ENCODE measurements at regions not wholly inside any gene's neighbourhood (a gene's known extent, or its start where the extent isn't known, plus 50 kb on each side); places are given as distances from the start of the nearest gene placed in this dataset.

DNA sequence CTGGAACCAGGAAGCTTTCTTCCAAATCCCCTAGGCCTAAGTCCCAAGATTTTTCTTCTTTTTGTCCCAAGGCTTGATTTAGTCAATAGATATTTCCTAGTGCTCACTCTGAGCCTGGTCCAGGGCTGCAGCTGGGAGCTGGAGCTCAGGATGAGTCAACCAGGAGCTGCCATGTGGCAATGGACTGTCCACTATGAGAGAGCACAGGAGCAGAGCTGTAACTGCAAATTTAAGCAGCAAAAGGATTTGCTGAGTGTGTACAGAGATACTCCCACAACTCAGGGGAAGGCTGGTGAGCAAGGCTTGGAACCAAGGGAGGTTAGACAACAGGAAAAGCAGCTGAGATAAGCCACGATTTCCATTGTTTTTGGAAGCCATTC lies 92.1 kb upstream of the CXCL12 start:
- no peak for DNase-seq (ENCODE audit: low spot score)

DNA sequence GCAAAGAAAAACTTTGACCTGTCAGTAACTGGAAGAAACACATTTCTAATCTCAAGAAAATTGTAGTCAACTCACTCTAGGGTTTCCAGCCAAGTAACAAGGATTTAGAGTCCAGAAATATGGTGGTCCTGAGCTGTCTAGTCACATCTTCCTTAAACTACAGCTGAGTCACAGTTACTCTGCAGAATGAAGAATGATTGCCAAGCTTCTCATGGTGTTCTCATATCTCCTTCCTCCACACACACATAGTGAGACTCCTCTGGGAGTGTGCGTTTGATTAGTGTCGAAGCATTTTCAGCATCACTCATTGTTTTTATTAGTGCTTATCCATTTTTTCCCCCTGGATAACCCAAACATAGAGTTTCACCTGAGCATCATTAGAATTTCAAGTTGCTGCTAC lies 93.1 kb upstream of the CXCL12 start:
- no peak for DNase-seq (ENCODE audit: low spot score)

DNA sequence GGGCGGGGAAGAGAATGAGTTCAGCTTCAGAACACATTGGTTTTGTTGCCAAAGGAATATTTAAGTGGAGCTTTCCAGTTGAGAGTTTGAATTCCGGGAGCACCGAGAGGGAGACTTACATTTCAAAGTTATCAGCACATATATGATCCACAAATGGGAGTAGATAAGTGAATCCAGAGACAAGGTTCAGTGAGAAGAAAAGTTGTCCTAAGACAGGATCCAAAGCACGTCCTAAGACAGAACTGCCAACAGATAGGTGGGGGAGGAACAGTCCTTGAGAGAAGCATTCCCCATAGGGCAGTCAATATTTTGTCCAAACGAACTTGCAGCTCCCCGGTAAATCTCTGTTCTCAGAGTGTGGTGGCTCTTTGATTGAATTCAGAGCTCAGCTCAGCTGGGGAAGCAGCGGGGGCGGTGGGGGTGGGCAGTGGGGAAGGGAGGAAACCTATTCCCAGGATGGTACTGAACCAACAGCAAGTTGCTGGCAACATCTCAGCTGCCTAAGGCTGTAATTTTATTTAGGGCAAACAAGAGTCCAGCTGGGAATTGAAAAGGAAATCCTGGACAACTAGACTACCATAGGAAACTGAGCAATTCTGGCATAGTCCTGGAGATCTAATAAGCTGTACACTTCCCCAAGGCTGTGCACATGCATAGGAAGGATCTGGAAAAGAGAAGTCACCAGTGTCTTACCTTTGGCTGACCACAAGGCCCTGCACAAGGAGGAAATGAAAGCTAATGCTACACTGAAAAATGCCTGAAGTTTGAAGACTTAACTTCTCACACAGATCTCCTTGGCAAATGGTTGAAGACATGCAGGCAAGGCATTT lies 94.2 kb upstream of the CXCL12 start:
- no peak for DNase-seq (ENCODE audit: low spot score)

DNA sequence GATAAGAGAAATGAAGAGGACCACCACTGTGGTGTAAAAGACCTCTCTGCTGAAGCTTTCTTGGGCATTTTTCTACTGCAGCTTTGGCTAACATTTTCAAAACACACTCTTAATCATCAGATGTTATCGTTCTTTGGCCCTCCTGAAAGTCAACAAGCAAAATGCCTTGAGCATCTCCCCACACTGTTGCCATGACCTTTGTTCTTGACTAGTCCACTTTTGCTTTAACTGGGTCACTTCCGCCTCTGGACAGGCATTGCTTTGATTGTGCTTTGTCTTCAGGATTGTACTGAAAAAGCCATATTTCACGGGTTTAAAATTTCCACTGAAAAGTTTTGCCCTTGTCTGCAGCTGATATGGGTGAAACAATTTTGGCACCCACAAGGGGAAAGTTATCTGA lies 107.8 kb upstream of the CXCL12 start:
- DNase-seq (ENCODE audit: low spot score) = no peak

DNA sequence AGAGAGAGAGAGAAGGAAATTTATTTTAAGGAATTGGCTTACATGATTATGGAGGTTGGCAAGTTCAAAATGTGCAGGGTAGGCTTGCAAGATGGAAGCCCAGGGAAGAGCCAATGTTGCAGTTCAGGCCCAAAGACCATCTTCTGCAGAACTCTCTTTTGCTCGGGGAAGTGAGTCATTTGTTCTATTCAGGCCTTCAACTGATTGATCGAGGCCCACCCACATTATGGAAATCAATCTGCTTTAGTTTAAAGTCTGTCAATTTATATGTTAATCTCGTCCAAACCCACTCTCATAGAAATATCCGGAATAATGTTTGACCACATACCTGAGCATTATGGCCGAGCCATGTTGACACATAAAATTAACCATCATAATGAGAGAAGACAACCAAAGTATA lies 113.3 kb upstream of the CXCL12 start:
- no peak for DNase-seq (ENCODE audit: low spot score)

DNA sequence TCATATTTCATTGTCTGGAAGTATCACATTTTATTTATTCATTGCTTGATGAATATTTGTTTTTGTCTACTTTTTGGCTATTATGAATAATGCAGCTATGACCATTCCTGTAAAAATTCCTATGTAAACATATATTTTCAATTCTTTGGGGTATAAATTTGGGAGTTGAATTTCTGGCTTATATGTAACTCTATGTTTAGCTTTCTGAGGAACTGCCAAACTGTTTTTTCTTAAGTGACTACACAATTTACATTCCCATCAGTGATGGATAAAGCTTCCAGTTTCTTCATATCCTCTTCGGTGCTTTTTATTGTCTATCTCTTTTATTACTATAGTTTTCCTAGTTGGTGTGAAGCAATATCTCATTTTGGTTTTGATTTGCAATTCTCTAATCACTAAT lies 115.6 kb upstream of the CXCL12 start:
- no peak for DNase-seq (ENCODE audit: low spot score)

DNA sequence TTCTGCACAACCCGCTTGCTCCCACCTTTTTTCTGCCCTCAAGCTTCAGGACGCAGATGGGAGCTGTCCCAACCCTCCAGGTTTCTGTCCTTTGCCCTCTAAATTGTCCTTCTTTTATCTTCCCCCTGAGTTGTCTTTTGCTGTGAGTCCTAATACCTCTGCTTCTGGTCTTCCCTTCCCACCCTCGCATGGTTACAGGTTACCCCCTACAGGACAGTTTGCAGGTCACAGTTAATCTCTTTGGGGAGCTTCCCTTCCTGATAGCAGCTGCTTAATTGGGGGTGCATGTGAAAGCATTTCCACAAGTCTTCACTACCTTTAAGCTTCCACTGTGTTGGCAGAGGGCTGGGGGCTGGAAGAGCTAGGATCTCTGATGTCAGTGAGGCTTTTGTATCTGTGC lies 121.5 kb upstream of the CXCL12 start:
- DNase-seq (ENCODE audit: low spot score) = no peak

DNA sequence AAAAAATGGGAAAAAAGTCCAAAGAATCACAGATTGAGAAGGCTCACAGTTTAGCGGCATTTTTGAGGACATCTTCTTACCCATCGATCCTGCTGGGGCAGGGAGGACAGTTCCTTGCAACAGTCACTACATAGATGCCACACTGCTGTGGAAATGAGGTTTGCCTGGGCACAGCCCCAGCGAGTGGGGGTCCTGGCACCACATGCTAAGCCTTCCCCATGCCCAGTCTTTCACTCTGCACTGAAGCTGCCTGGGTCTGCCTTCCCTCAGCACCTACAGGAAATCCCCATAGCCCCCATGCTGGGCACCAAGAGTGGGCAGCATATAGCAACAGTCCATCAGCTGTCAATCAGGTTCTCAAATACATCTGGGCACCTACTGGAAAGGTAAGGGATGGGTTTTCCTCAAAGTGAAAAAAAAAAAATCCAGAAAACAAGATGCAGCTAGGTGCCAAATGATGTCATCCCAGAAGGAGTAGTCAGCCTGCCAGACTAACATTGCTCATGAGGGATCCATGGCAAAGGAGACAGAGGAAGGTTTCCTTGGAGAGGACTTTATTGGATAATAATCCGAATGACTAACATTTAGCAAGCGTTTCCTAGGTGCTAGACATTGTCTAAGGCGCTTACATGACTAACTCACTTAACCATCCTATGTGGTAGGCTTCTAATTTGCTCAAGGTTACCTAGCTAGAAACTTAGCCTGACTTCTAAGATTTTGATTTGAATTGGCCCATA lies 125.7 kb upstream of the CXCL12 start:
- DNase-seq (ENCODE audit: low spot score) = no peak

DNA sequence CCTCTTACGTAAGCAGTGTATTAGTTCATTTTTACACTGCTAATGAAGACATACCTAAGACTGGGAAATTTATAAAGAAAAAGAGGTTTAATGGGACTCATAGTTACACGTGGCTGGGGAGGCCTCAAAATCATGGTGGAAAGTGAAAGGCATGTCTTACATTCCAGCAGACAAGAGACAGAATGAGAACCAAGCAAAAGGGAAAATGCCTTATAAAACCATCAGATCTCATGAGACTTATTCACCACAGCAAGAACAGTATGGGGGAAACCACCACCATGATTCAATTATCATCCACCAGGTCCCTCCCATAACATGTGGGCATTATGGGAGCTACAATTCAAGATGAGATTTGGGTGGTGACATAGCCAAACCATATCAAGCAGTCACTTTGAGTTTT lies 126.3 kb upstream of the CXCL12 start:
- no peak for DNase-seq (ENCODE audit: low spot score)

DNA sequence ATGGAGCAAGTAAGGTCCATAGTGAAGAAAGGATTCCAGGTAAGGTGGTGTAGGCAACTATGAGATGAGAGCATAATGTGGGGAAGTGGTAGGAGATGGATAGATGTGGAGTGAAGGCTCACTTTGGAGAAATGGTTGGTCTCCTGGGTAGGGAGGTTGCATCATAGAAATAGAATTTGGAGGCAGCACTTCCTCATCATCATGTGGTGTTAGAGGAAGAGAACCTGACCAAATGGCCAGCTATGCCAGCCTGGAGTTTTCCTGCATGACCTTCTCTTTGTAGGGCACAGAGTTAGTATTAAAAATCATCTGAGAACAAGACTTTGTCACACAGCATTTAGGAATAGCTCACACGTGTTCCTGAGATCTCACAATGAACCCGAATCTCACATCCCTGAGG lies 126.7 kb upstream of the CXCL12 start:
- no peak for DNase-seq (ENCODE audit: low spot score)

DNA sequence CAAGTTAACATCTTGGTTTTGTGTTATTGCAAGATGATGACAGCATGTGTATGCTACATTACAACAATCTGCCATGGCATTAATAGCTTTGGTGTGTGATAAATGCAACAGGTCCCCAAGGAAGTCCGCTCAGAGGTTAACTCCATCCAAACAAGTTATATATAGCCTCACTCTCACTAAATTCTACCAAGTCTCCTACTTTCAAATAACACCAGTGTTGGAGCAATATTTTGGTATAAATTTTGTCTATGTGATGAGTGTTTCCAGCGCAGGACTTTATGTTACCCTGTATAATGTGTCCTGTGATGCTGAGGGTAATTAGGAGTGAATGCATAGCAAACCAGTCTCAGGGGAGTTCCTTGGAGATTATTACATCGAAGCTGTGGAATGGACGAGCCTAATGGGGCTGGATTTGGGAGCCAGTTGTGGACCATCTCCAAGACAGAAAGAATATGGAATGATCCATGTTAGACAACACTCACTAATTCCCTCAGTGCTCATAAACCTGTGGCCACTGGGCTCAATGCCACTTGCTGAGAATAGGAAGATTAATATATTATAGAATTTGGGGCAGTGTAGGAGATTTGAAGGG lies 127.6 kb upstream of the CXCL12 start:
- no peak for DNase-seq (ENCODE audit: low spot score)

DNA sequence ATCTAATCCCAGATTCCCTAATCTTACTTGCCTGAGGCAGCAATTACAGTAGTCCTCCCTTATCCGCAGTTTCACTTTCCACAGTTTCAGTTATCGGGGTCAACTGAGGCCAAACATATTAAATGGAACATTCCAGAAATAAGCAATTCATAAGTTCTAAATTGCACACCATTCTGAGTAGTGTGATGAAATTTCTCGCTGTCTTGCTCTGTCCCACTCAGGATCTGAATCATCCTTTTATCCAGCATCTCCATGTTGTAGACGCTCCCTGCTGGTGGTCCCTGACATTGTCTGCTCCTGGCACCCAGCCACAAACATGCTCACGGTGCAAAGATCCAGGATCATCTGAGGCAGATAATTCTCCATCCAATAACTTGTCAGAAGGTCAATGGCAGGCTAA lies 128.7 kb upstream of the CXCL12 start:
- DNase-seq (ENCODE audit: low spot score) = no peak

DNA sequence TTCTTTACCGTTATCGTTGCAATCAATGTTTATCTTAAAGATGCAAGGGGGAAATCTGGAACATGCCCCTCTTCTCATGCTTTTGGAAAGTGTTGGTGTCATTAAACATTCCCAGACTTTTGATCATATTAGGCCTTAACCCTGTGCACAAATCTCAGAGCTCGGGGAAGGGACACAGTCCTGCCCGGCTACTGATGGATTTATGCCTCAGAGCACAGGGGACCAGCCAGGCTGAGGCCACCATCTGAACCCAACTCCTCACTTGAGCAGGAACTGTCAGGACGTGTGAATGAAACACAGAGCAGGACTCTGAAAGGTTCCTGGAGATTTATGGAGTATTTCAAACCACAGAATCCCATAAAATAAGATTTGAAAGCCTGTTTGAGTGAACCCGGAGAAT lies 132.0 kb upstream of the CXCL12 start:
- DNase-seq (ENCODE audit: low spot score) = no peak

DNA sequence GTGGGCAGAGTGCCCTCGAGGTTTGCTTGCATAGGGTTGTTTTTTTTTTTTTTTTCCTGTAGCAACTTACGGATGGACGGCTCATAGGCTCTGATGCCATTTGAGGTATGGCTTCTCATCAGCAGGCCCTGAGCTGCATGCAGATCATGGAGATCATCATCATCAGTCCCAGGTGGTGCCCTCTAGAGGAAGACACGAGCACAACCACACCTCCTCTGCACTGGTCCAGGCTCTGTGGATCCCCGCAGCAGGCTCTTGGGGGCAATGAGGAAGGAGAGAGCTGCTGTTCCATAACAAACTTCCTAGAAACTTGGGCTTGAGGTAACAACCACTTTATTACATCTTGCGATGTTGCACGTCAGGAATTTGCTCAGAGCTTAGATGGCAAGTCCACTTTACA lies 132.7 kb upstream of the CXCL12 start:
- DNase-seq (ENCODE audit: low spot score) = no peak

DNA sequence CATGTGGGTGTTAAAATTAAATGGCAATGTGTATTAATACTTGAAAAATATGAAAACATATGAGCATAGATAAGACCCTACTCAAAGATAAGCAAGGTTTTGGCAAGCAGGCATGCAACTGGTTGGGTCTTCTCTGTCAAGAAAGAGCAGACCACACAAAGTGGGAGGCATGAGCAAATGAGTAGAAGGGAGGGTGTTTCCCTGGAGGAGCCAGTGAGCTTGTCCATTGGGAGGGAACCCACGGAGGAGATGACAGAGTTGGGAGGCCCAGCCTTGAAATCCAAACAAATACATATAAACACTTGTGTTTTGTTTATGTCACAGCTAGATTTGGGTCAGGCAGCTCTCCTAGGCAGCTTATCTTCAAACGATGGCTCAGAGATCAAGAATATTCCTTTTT lies 134.5 kb upstream of the CXCL12 start:
- no peak for DNase-seq (ENCODE audit: low spot score)

DNA sequence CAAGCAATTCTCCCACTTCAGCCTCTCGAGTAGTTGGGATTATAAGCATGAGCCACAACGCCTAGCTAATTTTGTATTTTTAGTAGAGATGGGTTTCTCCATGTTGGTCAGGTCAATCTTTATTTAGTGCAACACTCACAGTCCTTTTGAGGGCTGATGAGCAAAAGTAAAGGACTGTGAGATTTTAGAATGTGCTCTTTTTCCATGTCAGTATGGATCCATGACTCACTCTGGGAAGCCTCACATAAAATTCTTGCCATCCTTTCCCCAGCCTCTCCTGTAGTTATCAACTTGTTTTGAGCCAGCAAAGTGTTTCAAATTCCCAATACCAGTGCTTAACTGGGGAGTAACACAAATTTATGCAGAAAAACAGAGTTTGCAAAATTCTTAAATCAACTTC lies 135.8 kb upstream of the CXCL12 start:
- DNase-seq (ENCODE audit: low spot score) = no peak

DNA sequence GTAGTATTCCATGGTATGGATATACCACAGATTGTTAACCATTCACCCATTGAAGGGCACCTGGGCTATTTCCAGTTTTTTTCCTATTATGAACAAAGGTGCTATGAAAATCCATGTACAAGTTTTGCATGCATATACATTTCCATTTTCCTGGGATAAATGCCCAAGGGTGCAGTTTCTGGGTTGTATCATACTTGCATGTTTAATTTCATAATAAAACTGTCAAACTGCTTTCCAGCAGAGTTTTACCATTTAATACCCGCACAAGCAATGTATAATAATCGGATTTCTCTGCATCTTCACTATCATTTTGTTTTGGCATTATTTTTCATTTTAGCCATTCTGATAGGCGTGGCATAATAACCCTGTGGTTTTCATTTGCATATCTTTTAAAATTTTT lies 154.3 kb upstream of the CXCL12 start:
- DNase-seq (ENCODE audit: low spot score) = no peak

DNA sequence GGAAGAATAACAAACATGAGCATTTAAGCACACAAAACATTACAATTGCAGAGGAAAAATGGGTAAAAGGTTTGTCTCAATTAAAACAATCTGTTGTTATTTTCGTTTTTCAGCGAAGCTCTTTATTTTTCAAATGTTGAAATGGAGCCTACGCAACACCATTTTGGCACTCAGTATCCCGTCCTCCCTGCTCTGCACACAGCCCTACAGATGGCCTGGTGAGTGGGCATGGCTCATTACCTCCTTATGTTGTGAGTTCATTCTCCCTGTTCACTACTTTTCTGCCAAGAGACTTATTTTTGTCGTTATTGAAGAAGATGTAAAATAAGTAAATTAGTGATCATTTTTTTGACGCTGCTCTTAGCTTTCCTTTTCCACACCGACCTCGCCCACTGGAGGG lies 167.8 kb upstream of the CXCL12 start:
- DNase-seq (ENCODE audit: low spot score) = no peak

DNA sequence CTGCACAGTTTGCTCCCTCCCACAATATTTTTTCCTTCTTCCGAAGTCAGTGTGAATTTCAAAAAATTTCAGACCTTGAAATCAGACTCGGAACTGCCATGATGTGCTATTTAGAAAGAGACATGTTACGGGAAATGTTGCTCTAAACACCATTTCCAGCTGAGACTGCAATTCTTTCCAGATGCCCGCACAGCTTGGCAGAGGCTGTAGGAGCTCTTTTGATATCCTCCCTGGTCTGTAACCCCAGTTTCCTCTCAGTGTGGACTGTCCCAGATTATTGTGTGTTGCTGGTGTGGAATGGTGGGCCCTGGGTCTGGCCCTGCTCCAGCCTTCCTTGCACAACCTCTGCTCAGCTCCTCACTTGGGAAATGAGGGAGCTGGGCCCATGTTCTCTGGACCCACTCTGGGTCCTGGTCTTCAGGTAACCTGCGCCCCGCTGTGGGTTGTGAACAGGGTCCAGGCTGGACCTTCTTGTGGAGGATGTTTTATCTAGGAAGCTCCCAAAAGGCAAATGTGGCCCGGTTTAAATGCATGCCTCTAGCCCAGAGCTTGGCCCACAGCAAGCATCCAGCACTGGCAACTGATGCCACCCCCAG lies 172.8 kb upstream of the CXCL12 start:
- no peak for DNase-seq (ENCODE audit: low spot score)

DNA sequence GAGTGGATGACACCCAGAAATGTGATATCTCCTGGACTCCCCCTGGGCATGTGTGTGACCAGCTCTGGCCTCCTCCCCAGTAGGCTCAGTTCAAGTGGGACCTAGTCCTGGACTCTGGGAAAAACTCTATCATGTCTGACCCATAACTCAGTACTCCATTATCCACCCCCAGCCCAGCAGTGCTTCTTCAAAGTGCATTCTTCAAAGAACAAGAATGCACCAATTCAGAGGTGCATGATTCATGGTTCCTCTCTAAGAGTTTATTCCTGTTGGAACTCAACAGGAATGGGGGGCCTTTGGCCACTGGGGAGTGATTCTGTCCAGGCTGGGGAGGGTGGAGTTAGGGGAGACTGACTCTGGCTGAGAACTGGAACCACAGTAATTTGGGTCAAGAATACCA lies 173.6 kb upstream of the CXCL12 start:
- DNase-seq (ENCODE audit: low spot score) = no peak

DNA sequence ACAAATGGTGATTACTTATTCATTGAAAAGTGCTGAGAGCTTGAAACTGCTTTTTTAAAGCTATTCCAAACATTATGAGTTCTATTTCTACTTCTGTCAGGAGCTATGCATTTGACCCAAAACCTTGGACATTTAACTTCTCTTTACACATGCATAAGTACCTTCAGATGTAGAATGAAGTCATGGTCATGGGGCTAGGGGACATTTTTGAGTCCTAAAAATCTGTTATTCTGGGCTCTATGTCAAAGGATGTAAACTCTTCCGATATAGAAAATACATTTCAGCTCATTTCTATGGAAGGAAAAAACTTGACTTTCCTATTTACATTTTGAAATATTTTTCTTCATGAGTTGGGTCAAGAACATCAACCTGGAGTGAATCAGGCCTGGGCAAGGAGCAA lies 179.5 kb upstream of the CXCL12 start:
- DNase-seq (ENCODE audit: low spot score) = no peak

DNA sequence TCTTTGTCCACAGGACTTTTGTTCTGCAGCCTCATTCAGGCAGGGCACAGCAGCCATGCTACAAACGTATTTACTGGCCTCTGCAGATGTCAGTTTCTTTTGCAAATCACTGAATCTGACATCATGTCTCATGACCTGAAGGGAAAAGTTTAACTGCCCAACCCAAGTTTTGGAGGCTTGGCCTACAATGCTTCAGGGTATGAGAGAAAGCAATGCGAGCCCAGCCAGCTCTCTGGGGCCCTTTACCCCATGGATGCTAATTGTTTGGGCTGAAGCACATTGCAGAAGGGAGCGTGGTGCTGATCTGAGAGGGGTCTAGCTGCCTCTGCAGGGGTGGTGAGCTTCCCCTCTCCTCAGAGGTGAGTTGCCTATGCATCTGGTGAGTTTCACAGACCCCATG lies 179.9 kb upstream of the CXCL12 start:
- DNase-seq (ENCODE audit: low spot score) = no peak

DNA sequence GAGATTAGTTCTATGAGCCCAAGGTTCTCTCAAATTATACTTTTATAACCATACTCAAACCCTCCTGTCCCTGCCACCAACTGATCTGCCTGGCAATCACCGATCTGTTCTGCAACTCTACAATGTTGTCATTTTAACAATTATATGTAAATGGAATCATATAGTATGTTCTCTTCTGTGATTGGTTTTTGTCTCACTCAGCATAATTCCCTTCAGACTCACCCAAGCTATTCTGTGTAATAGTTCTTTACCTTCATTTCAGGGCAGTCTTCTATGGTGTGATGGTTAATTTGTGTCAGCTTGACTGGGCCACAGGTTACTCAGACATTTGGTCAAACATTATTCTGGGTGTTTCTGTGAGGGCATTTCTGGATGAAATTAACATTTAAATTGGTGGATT lies 181.9 kb upstream of the CXCL12 start:
- no peak for DNase-seq (ENCODE audit: low spot score)
